AG09319 (cell line): ENCODE measurements at regions not wholly inside any gene's neighbourhood (a gene's known extent, or its start where the extent isn't known, plus 50 kb on each side); places are given as distances from the start of the nearest gene placed in this dataset.

Experiments
- DNase-seq: peaks from one replicate; pipeline ENCODE4 v3.0.0-alpha.2; 2010; ENCODE audit warnings: low read depth; ENCODE audit errors: extremely low read depth
- CTCF ChIP-seq: IDR thresholded peaks from 2 replicates; pipeline ENCODE4 v1.5.1; 2011; ENCODE audit warnings: low read depth, mild to moderate bottlenecking, inconsistent platforms, low read length, moderate library complexity

GRCh38 chr17:79365351-79365750 lies 245.5 kb downstream of the RBFOX3 start:
- TF ChIP-seq CTCF = no peak
- DNase-seq = no peak

- TF ChIP-seq CTCF = no peak
- DNase-seq = no peak
Observed at GRCh38 chr17:79364315-79365094, 246.3 kb downstream of the RBFOX3 start.

- no peak for TF ChIP-seq CTCF
- DNase-seq = no peak
Observed at GRCh38 chr17:79363552-79364275, 247.1 kb downstream of the RBFOX3 start.

- no peak for DNase-seq
- no peak for TF ChIP-seq CTCF
Observed at GRCh38 chr17:79362772-79363305, 248.0 kb downstream of the RBFOX3 start.

GRCh38 chr17:79361873-79362771 lies 248.7 kb downstream of the RBFOX3 start:
- DNase-seq = no peak

GRCh38 chr17:79361221-79361734 lies 249.6 kb downstream of the RBFOX3 start:
- TF ChIP-seq CTCF = no peak
- no peak for DNase-seq

More at GRCh38 chr17:79361873-79362771, 248.7 kb downstream of the RBFOX3 start:
- TF ChIP-seq CTCF = no peak
